ENCODE measurements at regions not wholly inside any gene's neighbourhood (a gene's known extent, or its start where the extent isn't known, plus 50 kb on each side); places are given as distances from the start of the nearest gene placed in this dataset.

DNA sequence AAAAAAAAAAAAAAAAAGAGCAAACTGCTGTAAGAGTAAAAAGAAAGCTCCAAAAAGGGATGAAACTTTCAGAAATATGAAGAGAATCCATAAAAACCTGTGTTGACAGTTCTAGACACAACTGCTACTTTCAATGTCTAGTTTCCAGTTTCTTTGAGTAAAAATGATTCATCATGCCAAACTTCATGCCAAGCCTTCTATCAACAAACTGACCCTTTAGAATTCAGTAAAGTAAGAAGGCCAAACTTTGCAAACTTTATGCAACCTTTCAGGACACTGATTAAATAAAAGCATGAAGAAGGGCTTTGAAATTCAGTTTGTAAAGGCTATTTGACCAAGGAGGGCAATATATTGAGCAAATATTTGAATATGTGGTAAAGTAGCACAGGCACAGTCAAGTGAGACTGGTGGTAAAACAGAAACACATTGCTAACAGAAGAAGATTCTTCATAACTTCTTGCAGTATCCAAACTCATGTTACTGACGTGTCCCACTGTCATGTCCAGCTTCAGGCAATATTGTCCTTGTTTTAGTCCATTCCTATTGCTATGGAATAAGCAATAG, 56.3 kb upstream of the CFAP20DC start:
- DNase-seq (ENCODE audit: low spot score, unreplicated experiment) = no peak
- Mint-ChIP-seq H3K27me3 (no peaks in the 10 kb centered on the region), H3K9me3 (ENCODE audit: low read depth) (no peaks in the 10 kb centered on the region), H3K4me1 (ENCODE audit: low read depth) (peaks cover 21% of the 10 kb centered on the region), H3K27ac (no peak overlapping the region), H3K36me3 (ENCODE audit: insufficient read depth) (no peaks in the 10 kb centered on the region), H3K4me3 (ENCODE audit: low read depth) (no peak overlapping the region)
- TF ChIP-seq, protein P1, sequence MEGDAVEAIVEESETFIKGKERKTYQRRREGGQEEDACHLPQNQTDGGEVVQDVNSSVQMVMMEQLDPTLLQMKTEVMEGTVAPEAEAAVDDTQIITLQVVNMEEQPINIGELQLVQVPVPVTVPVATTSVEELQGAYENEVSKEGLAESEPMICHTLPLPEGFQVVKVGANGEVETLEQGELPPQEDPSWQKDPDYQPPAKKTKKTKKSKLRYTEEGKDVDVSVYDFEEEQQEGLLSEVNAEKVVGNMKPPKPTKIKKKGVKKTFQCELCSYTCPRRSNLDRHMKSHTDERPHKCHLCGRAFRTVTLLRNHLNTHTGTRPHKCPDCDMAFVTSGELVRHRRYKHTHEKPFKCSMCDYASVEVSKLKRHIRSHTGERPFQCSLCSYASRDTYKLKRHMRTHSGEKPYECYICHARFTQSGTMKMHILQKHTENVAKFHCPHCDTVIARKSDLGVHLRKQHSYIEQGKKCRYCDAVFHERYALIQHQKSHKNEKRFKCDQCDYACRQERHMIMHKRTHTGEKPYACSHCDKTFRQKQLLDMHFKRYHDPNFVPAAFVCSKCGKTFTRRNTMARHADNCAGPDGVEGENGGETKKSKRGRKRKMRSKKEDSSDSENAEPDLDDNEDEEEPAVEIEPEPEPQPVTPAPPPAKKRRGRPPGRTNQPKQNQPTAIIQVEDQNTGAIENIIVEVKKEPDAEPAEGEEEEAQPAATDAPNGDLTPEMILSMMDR (IDR thresholded peaks at IDR 0.05; ENCODE audit: unreplicated experiment) = no peak

DNA sequence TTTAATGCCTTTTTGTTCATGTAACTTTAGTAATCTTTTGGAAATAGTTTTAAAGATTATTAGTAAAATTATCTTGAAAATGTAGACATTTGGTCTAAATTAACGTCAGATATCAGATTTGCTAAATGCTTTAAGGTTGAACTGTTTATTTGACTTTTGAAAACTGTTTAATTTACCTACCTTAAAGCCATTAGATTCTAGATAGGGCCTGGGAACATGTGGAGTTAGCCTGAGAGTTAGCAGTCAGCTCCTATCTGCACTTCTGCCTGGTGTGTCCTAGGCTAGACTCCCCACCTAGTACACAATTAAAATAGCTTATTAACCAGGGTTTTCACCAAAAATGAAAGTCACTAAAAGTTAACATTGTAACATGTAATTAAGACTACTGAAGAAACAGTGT, 53.7 kb upstream of the CFAP20DC start:
- Mint-ChIP-seq H3K27me3 (peaks cover 3% of the 10 kb centered on the region), H3K4me1 (ENCODE audit: low read depth) (peaks cover 21% of the 10 kb centered on the region), H3K36me3 (ENCODE audit: insufficient read depth) (no peaks in the 10 kb centered on the region), H3K4me3 (ENCODE audit: low read depth) (no peak overlapping the region), H3K9me3 (ENCODE audit: low read depth) (no peaks in the 10 kb centered on the region), H3K27ac (no peak overlapping the region)
- TF ChIP-seq, protein P1 (IDR thresholded peaks at IDR 0.05; ENCODE audit: unreplicated experiment) = no peak
- no peak for DNase-seq (ENCODE audit: low spot score, unreplicated experiment)

DNA sequence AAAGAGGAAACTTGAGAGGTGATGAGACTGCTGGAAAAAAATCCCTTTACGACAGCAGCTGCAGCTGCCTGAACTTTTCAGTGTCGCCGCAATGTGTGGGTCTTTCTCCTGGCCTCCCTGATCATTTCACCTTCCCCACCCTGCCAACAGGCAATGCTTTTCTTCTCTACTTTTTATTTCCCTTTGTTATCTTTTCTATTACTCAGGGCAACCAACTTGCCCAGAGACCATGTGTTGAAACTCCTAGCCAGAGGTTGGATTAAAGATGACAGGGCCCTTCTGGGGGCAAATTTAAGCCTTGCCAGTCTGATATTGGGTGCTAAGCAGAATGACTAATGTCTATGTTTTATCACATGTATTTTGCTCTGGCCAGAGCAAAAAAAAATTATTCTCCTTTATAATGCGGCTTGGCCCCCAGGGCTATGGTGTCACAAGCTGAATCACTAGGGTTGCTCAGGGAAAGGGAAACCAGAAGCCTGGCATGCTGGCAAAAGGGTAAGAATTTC, 51.5 kb upstream of the CFAP20DC start:
- TF ChIP-seq, protein P1 (IDR thresholded peaks at IDR 0.05; ENCODE audit: unreplicated experiment) = no peak
- Mint-ChIP-seq H3K9me3 (ENCODE audit: low read depth) (peaks cover 12% of the 10 kb centered on the region), H3K36me3 (ENCODE audit: insufficient read depth) (no peaks in the 10 kb centered on the region), H3K4me3 (ENCODE audit: low read depth) (no peak overlapping the region), H3K27me3 (peaks cover 3% of the 10 kb centered on the region), H3K27ac (no peak overlapping the region), H3K4me1 (ENCODE audit: low read depth) (peaks cover 12% of the 10 kb centered on the region)
- no peak for DNase-seq (ENCODE audit: low spot score, unreplicated experiment)

All from progenitor cell of endocrine pancreas (in vitro differentiated cells).